Colonic mucosa (tissue), 4 donors: ENCODE measurements at regions not wholly inside any gene's neighbourhood (a gene's known extent, or its start where the extent isn't known, plus 50 kb on each side); places are given as distances from the start of the nearest gene placed in this dataset.

Source experiments
- DNase-seq: peaks from one replicate; pipeline ENCODE4 v3.0.0-alpha.2; 2020
- H3K27ac ChIP-seq: fragments of 200-600 bp; one replicate; pipeline ENCODE4 v1.8.0; 2021
- H3K27me3 ChIP-seq: fragments of 200-600 bp; one replicate; pipeline ENCODE4 v1.8.0; 2021
- H3K36me3 ChIP-seq: fragments of 200-600 bp; one replicate; pipeline ENCODE4 v1.8.0; 2021
- H3K4me1 ChIP-seq: fragments of 200-600 bp; one replicate; pipeline ENCODE4 v1.8.0; 2021; ENCODE audit warnings: mild to moderate bottlenecking
- H3K4me3 ChIP-seq: fragments of 200-600 bp; one replicate; pipeline ENCODE4 v1.8.0; 2021
- H3K9ac ChIP-seq, 2 donors: one replicate each; pipeline ENCODE4 v1.7.0; 2013; ENCODE audit warnings: control low read depth in 2 of 2, low read depth in 2 of 2, low read length in 2 of 2
- H3K9me3 ChIP-seq: fragments of 200-600 bp; one replicate; pipeline ENCODE4 v1.8.0; 2021
- intact Hi-C: fragments of 100-400 bp; cut with DNase I; formaldehyde crosslinking; loops from one replicate; pipeline ENCODE4 v1.14.1; 2022
- TF ChIP-seq, protein P1 (sequence below): fragments of 200-600 bp; IDR thresholded peaks from one replicate; pipeline ENCODE4 v1.8.0; 2022; ENCODE audit warnings: antibody characterized with exemption, mild to moderate bottlenecking
- donor health status: healthy.
- donor health status: DM: no; HTN: no; CAD: no.
- donor health status: DM: no; HTN: no; CAD: no.

GRCh38 chr2:120886534-120887319, 151.1 kb downstream of the GLI2 start:
- intact Hi-C loops: no loop called here
- DNase-seq: no peak
- H3K9ac ChIP-seq: no peak overlapping the region
- H3K27me3 ChIP-seq: no peaks in the 10 kb centered on the region
- H3K4me1 ChIP-seq: no peaks in the 10 kb centered on the region
- no peaks in the 10 kb centered on the region for H3K9me3 ChIP-seq
- H3K36me3 ChIP-seq: no peaks in the 10 kb centered on the region
- no peak overlapping the region for H3K4me3 ChIP-seq
- H3K27ac ChIP-seq: no peak overlapping the region
- TF ChIP-seq, protein P1, sequence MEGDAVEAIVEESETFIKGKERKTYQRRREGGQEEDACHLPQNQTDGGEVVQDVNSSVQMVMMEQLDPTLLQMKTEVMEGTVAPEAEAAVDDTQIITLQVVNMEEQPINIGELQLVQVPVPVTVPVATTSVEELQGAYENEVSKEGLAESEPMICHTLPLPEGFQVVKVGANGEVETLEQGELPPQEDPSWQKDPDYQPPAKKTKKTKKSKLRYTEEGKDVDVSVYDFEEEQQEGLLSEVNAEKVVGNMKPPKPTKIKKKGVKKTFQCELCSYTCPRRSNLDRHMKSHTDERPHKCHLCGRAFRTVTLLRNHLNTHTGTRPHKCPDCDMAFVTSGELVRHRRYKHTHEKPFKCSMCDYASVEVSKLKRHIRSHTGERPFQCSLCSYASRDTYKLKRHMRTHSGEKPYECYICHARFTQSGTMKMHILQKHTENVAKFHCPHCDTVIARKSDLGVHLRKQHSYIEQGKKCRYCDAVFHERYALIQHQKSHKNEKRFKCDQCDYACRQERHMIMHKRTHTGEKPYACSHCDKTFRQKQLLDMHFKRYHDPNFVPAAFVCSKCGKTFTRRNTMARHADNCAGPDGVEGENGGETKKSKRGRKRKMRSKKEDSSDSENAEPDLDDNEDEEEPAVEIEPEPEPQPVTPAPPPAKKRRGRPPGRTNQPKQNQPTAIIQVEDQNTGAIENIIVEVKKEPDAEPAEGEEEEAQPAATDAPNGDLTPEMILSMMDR: no peak

DNA sequence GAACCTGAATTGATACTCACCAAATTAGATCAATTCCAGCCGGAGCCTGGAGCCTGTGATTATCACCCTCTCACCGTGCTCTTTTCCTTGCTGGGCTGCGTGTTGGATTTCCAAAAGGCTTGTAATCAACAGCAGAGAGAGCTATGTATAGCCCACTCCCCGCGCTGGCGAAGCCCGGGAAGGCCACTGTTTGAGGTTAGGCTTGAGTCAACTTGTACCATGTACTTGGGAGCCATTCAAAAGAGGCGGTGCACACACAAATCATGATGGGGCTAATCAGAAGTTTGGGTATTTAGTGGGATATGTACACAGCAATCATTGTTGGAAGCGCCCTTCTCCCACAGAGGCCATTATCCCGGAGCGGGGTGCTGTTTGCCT, 151.6 kb downstream of the GLI2 start:
- no peak for DNase-seq
- H3K36me3 ChIP-seq: no peaks in the 10 kb centered on the region
- no peaks in the 10 kb centered on the region for H3K4me1 ChIP-seq
- no peak overlapping the region for H3K9ac ChIP-seq
- no peaks in the 10 kb centered on the region for H3K27me3 ChIP-seq
- no peak overlapping the region for H3K4me3 ChIP-seq
- no peaks in the 10 kb centered on the region for H3K9me3 ChIP-seq
- intact Hi-C loops: no loop called here
- no peak overlapping the region for H3K27ac ChIP-seq
- TF ChIP-seq, protein P1: no peak

DNA sequence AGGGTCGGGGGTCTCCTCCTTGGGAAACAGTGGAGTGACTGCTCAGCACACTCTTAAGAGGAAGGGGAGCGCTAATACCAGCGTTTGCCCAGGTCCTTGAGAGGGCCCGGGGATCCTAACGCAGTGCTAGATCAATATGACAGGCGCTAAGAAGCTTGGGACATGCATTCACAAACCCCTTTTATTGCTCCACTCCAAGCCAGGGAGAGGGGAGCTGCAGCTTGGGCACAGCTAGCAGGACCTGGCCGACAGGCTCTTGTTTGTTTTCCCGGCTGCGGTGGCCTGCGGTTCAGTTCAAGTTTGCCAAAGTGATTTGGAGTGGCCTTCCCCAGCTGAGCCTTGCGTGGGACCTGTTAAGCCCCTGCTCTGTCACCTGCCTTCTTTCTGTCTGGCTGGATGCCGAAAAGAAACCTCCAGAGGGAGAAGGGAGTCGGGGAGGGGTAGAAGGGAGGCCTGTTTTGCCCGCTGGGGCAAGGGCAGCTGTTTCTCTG, 152.1 kb downstream of the GLI2 start:
- DNase-seq: no peak
- TF ChIP-seq, protein P1: no peak
- Histone ChIP-seq H3K27me3 (no peaks in the 10 kb centered on the region), H3K36me3 (no peaks in the 10 kb centered on the region), H3K4me3 (no peak overlapping the region), H3K27ac (no peak overlapping the region), H3K9ac (no peak overlapping the region), H3K9me3 (no peaks in the 10 kb centered on the region), H3K4me1 (no peaks in the 10 kb centered on the region)
- intact Hi-C loops: no loop called here

- Histone ChIP-seq H3K27ac (no peak overlapping the region), H3K4me3 (no peak overlapping the region), H3K36me3 (no peaks in the 10 kb centered on the region), H3K9me3 (no peaks in the 10 kb centered on the region), H3K4me1 (no peaks in the 10 kb centered on the region), H3K27me3 (no peaks in the 10 kb centered on the region), H3K9ac (no peak overlapping the region)
- intact Hi-C loops: no loop called here
- DNase-seq: no peak
- TF ChIP-seq, protein P1: no peak
These were observed 153.2 kb downstream of the GLI2 start for GRCh38 chr2:120888851-120889250.

DNA sequence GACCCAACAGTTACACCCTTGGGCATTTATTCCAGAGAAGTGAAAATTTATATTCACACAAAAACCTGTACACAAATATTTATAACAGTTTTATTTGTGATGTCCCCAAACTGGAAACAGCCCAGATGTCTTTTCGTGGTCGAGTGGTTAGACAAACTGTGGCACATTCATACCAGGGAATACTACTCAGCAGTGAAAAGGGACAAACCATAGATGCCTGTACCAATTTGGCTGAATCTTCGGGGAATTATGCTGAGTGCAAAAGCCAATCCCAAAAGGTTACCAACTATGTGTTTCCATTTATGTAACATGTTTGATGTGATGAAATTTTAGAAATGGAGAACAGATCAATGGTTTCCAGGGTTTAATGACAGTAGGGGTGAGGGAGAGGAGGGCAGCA, 154.3 kb downstream of the GLI2 start:
- Histone ChIP-seq H3K4me1 (no peaks in the 10 kb centered on the region), H3K9me3 (no peaks in the 10 kb centered on the region), H3K9ac (no peak overlapping the region), H3K27ac (no peak overlapping the region), H3K27me3 (no peaks in the 10 kb centered on the region), H3K36me3 (no peaks in the 10 kb centered on the region), H3K4me3 (no peak overlapping the region)
- TF ChIP-seq, protein P1: no peak
- intact Hi-C loops: no loop called here
- DNase-seq: no peak
